GM23248 (cell line): ENCODE measurements at regions not wholly inside any gene's neighbourhood (a gene's known extent, or its start where the extent isn't known, plus 50 kb on each side); places are given as distances from the start of the nearest gene placed in this dataset.

ENCODE experiments used
- DNase-seq: peaks from one replicate; pipeline ENCODE4 v3.0.0-alpha.2; 2015
- H2AFZ ChIP-seq: fragments of 200-600 bp; sonication (generic); 2 replicates; pipeline ENCODE4 v1.6.1; 2016; ENCODE audit warnings: antibody characterized with exemption
- H3F3A ChIP-seq: fragments of 200-600 bp; sonication (generic); 2 replicates; pipeline ENCODE4 v1.6.1; 2016; ENCODE audit warnings: mild to moderate bottlenecking, antibody characterized with exemption, mixed run types; ENCODE audit not compliant: insufficient read depth
- H3K27ac ChIP-seq: fragments of 200-600 bp; sonication (generic); 2 replicates; pipeline ENCODE4 v1.5.1; 2016; ENCODE audit warnings: mild to moderate bottlenecking
- H3K27me3 ChIP-seq: fragments of 200-600 bp; sonication (generic); replicated peaks from 2 replicates; pipeline ENCODE4 v1.6.1; 2016; ENCODE audit warnings: mild to moderate bottlenecking; ENCODE audit not compliant: insufficient read depth
- H3K36me3 ChIP-seq: fragments of 200-600 bp; sonication (generic); 2 replicates; pipeline ENCODE4 v1.6.1; 2016; ENCODE audit warnings: low read depth, mild to moderate bottlenecking
- H3K4me1 ChIP-seq: fragments of 200-600 bp; sonication (generic); 2 replicates; pipeline ENCODE4 v1.6.1; 2016; ENCODE audit warnings: mild to moderate bottlenecking; ENCODE audit not compliant: insufficient read depth
- H3K4me2 ChIP-seq: fragments of 200-600 bp; sonication (generic); one replicate; pipeline ENCODE4 v1.6.1; 2016; ENCODE audit warnings: mild to moderate bottlenecking; ENCODE audit not compliant: unreplicated experiment
- H3K4me3 ChIP-seq: fragments of 200-600 bp; sonication (generic); 2 replicates; pipeline ENCODE4 v1.5.1; 2016; ENCODE audit warnings: mild to moderate bottlenecking
- H3K79me2 ChIP-seq: fragments of 200-600 bp; sonication (generic); 2 replicates; pipeline ENCODE4 v1.6.1; 2016; ENCODE audit warnings: mild to moderate bottlenecking; ENCODE audit not compliant: insufficient read depth
- H3K9ac ChIP-seq: fragments of 200-600 bp; sonication (generic); 2 replicates; pipeline ENCODE4 v1.6.1; 2016; ENCODE audit warnings: mild to moderate bottlenecking
- H3K9me2 ChIP-seq: fragments of 200-600 bp; sonication (generic); 2 replicates; pipeline ENCODE4 v1.6.1; 2016; ENCODE audit warnings: mixed run types, mild to moderate bottlenecking, moderate library complexity; ENCODE audit not compliant: insufficient read depth
- H3K9me3 ChIP-seq: fragments of 200-600 bp; sonication (generic); one replicate; pipeline ENCODE4 v1.6.1; 2017; ENCODE audit warnings: low read depth
- H4K20me1 ChIP-seq: fragments of 200-600 bp; sonication (generic); 2 replicates; pipeline ENCODE4 v1.6.0; 2016; ENCODE audit not compliant: insufficient read depth
- EZH2 ChIP-seq: fragments of 200-600 bp; sonication (generic); IDR thresholded peaks from 2 replicates; pipeline ENCODE4 v1.6.1; 2018; ENCODE audit warnings: antibody characterized with exemption, mild to moderate bottlenecking; ENCODE audit not compliant: insufficient read depth, poor library complexity, severe bottlenecking
- EZH2phosphoT487 ChIP-seq: fragments of 200-600 bp; sonication (generic); IDR thresholded peaks from 2 replicates; pipeline ENCODE4 v1.6.1; 2018; ENCODE audit warnings: antibody characterized with exemption, moderate library complexity, mild to moderate bottlenecking, low read depth; ENCODE audit not compliant: insufficient read depth
- WGBS, 2 experiments: methylation state at CpG; one replicate each; pipeline ENCODE4 v1.1.6; 2015 to 2017; ENCODE audit warnings: low lambda C conversion rate in 2 of 2, low coverage in 1 of 2; ENCODE audit errors: missing lambda C conversion rate in 2 of 2; 5-methylcytosine and 5-hydroxymethylcytosine counted together
- in situ Hi-C: fragments of 300-500 bp; cut with MboI; formaldehyde crosslinking; loops from 2 replicates; pipeline ENCODE4 v1.15.0; 2020

DNA sequence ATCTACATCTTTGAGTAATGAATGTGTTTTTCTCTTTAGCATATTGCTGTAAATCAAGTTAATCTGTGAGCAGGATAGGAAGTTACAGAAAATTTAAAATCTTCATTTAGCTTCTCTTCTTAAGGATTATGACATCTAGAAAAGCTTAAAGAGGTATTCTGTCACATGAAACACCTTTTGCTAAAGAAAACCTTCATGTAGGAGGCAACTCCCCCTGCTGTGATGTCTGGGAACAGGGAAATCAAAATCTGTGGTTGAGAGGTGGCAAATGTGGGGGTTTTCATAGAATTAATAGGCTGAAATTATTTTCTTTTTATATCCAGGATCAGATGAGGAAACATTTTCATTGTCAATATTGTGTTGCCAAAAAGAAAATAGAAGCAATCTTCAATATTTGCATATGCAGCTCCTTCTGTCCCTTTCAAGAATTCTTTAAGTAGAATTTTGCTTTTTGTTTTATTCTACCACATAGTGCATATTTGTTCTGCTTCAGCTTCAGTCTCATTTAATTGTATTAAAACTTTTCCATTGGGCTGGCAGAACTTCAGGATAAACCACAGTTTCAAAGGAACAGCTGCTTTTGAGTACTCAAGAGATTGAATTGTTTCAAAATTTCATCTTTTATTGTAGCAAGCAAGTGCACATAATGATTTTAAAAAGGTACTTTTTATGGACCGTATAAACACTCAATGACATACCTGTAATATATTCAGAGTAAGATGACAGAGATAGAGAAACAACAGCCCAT lies 128.4 kb downstream of the RAP2B start:
- Histone ChIP-seq H3K27me3 (no peaks in the 10 kb centered on the region), H3K36me3 (no peaks in the 10 kb centered on the region), H3K9me2 (no peaks in the 10 kb centered on the region), H4K20me1 (no peaks in the 10 kb centered on the region), H3K4me1 (peaks cover 29% of the 10 kb centered on the region), H3K4me2 (no peak overlapping the region), H3K4me3 (no peak overlapping the region), H3K9ac (no peak overlapping the region), H3K9me3 (no peaks in the 10 kb centered on the region), H2AFZ (no peak overlapping the region), H3K79me2 (no peaks in the 10 kb centered on the region), H3K27ac (no peak overlapping the region), H3F3A (peaks cover 10% of the 10 kb centered on the region; the same call in 1 of the 2 replicates)
- TF ChIP-seq EZH2: no peak
- TF ChIP-seq EZH2phosphoT487: no peak
- DNase-seq: peak; percentile 18
- in situ Hi-C loops: loop anchor here (25.0 kb wide), 1 partner anchor 253 kb away; no protein-coding TSS in a partner anchor
- 8 to 14% methylated on average over 1 of the region's 1 CpG for WGBS, 2 experiments

DNA sequence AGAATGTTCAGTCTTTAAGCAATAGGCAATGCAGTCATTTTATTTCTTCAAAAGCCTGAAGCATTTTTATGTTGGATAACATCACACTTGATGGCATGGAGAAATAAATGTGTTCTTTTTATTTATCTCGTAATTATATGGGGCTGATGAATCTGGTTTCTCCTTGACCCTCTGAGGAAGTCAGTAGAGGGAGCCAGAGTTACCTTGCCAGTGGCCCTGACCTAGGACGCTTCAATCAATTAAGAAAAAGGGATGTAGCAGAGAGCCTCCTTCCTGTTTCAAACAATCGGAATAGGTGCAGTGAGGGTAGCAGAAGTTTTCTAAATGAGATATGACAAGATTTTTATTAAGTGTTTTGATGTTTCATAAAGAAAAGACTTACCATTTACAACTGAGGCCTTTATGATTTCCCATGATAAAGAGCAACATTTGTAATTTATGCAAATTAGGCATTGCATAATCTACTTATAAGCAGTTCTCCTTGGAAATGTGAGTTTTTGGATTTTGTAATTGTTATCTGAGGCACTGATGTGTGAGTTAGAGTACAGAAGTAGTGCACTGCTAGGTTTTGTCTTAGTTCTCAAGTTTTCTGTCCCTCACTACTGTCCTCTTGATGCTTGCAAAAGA lies 129.1 kb downstream of the RAP2B start:
- DNase-seq: peak; percentile 50
- 48 to 53% methylated on average over 3 of the region's 3 CpGs for WGBS, 2 experiments
- in situ Hi-C loops: loop anchor here (25.0 kb wide), 1 partner anchor 254 kb away; no protein-coding TSS in a partner anchor

DNA sequence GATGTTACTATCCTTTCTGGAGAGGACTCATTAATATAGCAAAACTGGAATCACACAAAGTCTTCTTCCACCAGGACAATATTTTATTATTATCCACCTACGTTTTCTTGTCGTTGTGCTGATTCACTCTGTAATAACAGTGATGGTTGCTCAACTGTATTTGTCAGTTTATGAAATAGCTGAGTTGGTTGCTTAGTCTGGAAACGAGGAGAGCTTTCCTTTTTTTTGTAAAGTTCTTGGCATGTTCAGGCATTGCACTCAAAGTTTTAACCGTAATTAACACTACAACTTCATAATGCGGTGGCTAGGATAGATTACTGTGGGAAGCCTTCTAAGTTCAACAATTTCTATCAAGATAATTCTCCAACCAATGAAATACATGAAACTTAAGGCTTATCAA lies 131.2 kb downstream of the RAP2B start:
- peak overlapping the region; percentile 53 for H3K27ac ChIP-seq
- H3K4me3 ChIP-seq: peak overlapping the region; percentile 48
- peak overlapping the region; percentile 44 for H3K9ac ChIP-seq
- in situ Hi-C loops: loop anchor here (25.0 kb wide), 1 partner anchor 256 kb away; no protein-coding TSS in a partner anchor
- H3F3A ChIP-seq: peaks cover 11% of the 10 kb centered on the region; the same call in 1 of the 2 replicates
- no peaks in the 10 kb centered on the region for H3K36me3 ChIP-seq
- peak overlapping the region; percentile 56 for H2AFZ ChIP-seq
- TF ChIP-seq EZH2phosphoT487 (no peak), EZH2 (no peak)
- H3K9me3 ChIP-seq: no peaks in the 10 kb centered on the region
- H3K79me2 ChIP-seq: no peaks in the 10 kb centered on the region
- no peaks in the 10 kb centered on the region for H4K20me1 ChIP-seq
- no peaks in the 10 kb centered on the region for H3K27me3 ChIP-seq
- no peaks in the 10 kb centered on the region for H3K9me2 ChIP-seq
- peak overlapping the region; percentile 71 for H3K4me2 ChIP-seq
- peak; percentile 89 for DNase-seq
- peaks cover 34% of the 10 kb centered on the region for H3K4me1 ChIP-seq
- WGBS, 2 experiments: 0 to 2% methylated on average over 5 of the region's 5 CpGs

More for the DNA sequence above, 129.1 kb downstream of the RAP2B start:
- no peak overlapping the region for H3K9ac ChIP-seq
- TF ChIP-seq EZH2phosphoT487 (no peak), EZH2 (no peak)
- no peak overlapping the region for H3K4me3 ChIP-seq
- H3K36me3 ChIP-seq: no peaks in the 10 kb centered on the region
- no peaks in the 10 kb centered on the region for H3K9me2 ChIP-seq
- no peaks in the 10 kb centered on the region for H3K79me2 ChIP-seq
- H3K27me3 ChIP-seq: no peaks in the 10 kb centered on the region
- H3K9me3 ChIP-seq: no peaks in the 10 kb centered on the region
- no peaks in the 10 kb centered on the region for H4K20me1 ChIP-seq
- peaks cover 10% of the 10 kb centered on the region; the same call in 1 of the 2 replicates for H3F3A ChIP-seq
- H2AFZ ChIP-seq: no peak overlapping the region
- H3K27ac ChIP-seq: no peak overlapping the region
- H3K4me1 ChIP-seq: peaks cover 32% of the 10 kb centered on the region
- no peak overlapping the region for H3K4me2 ChIP-seq

- Histone ChIP-seq H3K9me2 (no peaks in the 10 kb centered on the region), H3K4me1 (peaks cover 22% of the 10 kb centered on the region), H3K9ac (peak overlapping the region; percentile 18; the same call in 1 of the 2 replicates), H3K4me3 (no peak overlapping the region), H4K20me1 (no peaks in the 10 kb centered on the region), H3K27me3 (no peaks in the 10 kb centered on the region), H3K9me3 (no peaks in the 10 kb centered on the region), H3K27ac (peak overlapping the region; percentile 54), H3K79me2 (no peaks in the 10 kb centered on the region), H2AFZ (no peak overlapping the region), H3F3A (peaks cover 11% of the 10 kb centered on the region; the same call in 1 of the 2 replicates), H3K36me3 (no peaks in the 10 kb centered on the region), H3K4me2 (no peak overlapping the region)
- in situ Hi-C loops: loop anchor here (25.0 kb wide), 1 partner anchor 259 kb away; no protein-coding TSS in a partner anchor
- peak; percentile 65 for DNase-seq
- no peak for TF ChIP-seq EZH2phosphoT487
- no peak for TF ChIP-seq EZH2
Observed at GRCh38 chr3:153295901-153296300, 133.9 kb downstream of the RAP2B start.
